Trophoblast cell (in vitro differentiated cells and primary cell): ENCODE measurements at regions not wholly inside any gene's neighbourhood (a gene's known extent, or its start where the extent isn't known, plus 50 kb on each side); places are given as distances from the start of the nearest gene placed in this dataset.

ENCODE experiments used
- DNase-seq, 2 donors: peaks; one replicate each; pipeline ENCODE4 v3.0.0-alpha.2; 2016
- H2AFZ ChIP-seq: 2 replicates; pipeline ENCODE4 v1.6.1; 2013; ENCODE audit warnings: low read length, moderate library complexity, mild to moderate bottlenecking; ENCODE audit not compliant: insufficient read depth, poor library complexity
- H2AK5ac ChIP-seq: 2 replicates; pipeline ENCODE4 v1.6.1; 2013; ENCODE audit warnings: mild to moderate bottlenecking, low read length
- H2BK120ac ChIP-seq: 2 replicates; pipeline ENCODE4 v1.6.1; 2013; ENCODE audit warnings: low read length, mild to moderate bottlenecking, moderate library complexity; ENCODE audit not compliant: insufficient read depth, poor library complexity
- H2BK12ac ChIP-seq: 2 replicates; pipeline ENCODE4 v1.6.1; 2013; ENCODE audit warnings: mild to moderate bottlenecking, low read length, moderate library complexity
- H2BK5ac ChIP-seq: 2 replicates; pipeline ENCODE4 v1.6.1; 2013; ENCODE audit warnings: low read length, low read depth, moderate library complexity, mild to moderate bottlenecking; ENCODE audit not compliant: poor library complexity
- H3K14ac ChIP-seq: 2 replicates; pipeline ENCODE4 v1.6.1; 2013; ENCODE audit warnings: mild to moderate bottlenecking, low read length
- H3K18ac ChIP-seq: 2 replicates; pipeline ENCODE4 v1.6.1; 2013; ENCODE audit warnings: mild to moderate bottlenecking, low read length
- H3K23ac ChIP-seq: 2 replicates; pipeline ENCODE4 v1.6.1; 2013; ENCODE audit warnings: low read length
- H3K27ac ChIP-seq: 2 replicates; pipeline ENCODE4 v1.5.1; 2013; ENCODE audit warnings: low read depth, mild to moderate bottlenecking, inconsistent platforms, low read length, moderate library complexity
- H3K27me3 ChIP-seq: 2 replicates; pipeline ENCODE4 v1.6.1; 2013; ENCODE audit warnings: inconsistent platforms, mild to moderate bottlenecking, low read length, moderate library complexity; ENCODE audit not compliant: insufficient read depth
- H3K36me3 ChIP-seq, 2 experiments: 1 replicate in 1 of 2; 2 replicates in 1 of 2; pipeline ENCODE4 v1.6.1; 2013; ENCODE audit warnings: low read length in 2 of 2, mild to moderate bottlenecking in 2 of 2, moderate library complexity in 1 of 2; ENCODE audit not compliant: insufficient read depth in 2 of 2, control insufficient read depth in 1 of 2
- H3K4ac ChIP-seq: 2 replicates; pipeline ENCODE4 v1.6.1; 2013; ENCODE audit warnings: low read depth, mild to moderate bottlenecking, low read length, moderate library complexity
- H3K4me1 ChIP-seq, 2 experiments: 1 replicate in 1 of 2; 2 replicates in 1 of 2; pipeline ENCODE4 v1.6.1; 2013; ENCODE audit warnings: low read length in 2 of 2, mild to moderate bottlenecking in 2 of 2, moderate library complexity in 1 of 2; ENCODE audit not compliant: insufficient read depth in 2 of 2, control insufficient read depth in 1 of 2
- H3K4me2 ChIP-seq: 2 replicates; pipeline ENCODE4 v1.6.1; 2013; ENCODE audit warnings: inconsistent platforms, mild to moderate bottlenecking, low read length, moderate library complexity
- H3K4me3 ChIP-seq: 2 replicates; pipeline ENCODE4 v1.5.1; 2013; ENCODE audit warnings: mild to moderate bottlenecking, low read depth, low read length, inconsistent platforms
- H3K79me1 ChIP-seq: one replicate; pipeline ENCODE4 v1.6.1; 2013; ENCODE audit warnings: low read length
- H3K79me2 ChIP-seq: 2 replicates; pipeline ENCODE4 v1.6.1; 2013; ENCODE audit warnings: low read length, mild to moderate bottlenecking; ENCODE audit not compliant: control insufficient read depth, insufficient read depth, poor library complexity
- H3K9ac ChIP-seq: 2 replicates; pipeline ENCODE4 v1.6.1; 2013; ENCODE audit warnings: mild to moderate bottlenecking, low read length
- H3K9me3 ChIP-seq: 2 replicates; pipeline ENCODE4 v1.6.1; 2013; ENCODE audit warnings: low read depth, mild to moderate bottlenecking, control low read depth, inconsistent platforms, low read length; ENCODE audit not compliant: insufficient read depth
- H4K12ac ChIP-seq: 2 replicates; pipeline ENCODE4 v1.6.1; 2013; ENCODE audit warnings: low read depth, mild to moderate bottlenecking, low read length, moderate library complexity
- H4K8ac ChIP-seq: 2 replicates; pipeline ENCODE4 v1.6.1; 2013; ENCODE audit warnings: low read depth, mild to moderate bottlenecking, low read length, moderate library complexity
- H4K91ac ChIP-seq: one replicate; pipeline ENCODE4 v1.6.1; 2013; ENCODE audit warnings: low read depth, mild to moderate bottlenecking, low read length, moderate library complexity
- WGBS: extraction: QIAGEN DNeasy Blood & Tissue Kit; methylation state at CpG from one replicate; pipeline ENCODE4 v1.1.7; 2013; ENCODE audit warnings: missing lambda C conversion rate; ENCODE audit not compliant: insufficient read length, insufficient coverage; ENCODE audit errors: extremely low coverage; 5-methylcytosine and 5-hydroxymethylcytosine counted together

DNA sequence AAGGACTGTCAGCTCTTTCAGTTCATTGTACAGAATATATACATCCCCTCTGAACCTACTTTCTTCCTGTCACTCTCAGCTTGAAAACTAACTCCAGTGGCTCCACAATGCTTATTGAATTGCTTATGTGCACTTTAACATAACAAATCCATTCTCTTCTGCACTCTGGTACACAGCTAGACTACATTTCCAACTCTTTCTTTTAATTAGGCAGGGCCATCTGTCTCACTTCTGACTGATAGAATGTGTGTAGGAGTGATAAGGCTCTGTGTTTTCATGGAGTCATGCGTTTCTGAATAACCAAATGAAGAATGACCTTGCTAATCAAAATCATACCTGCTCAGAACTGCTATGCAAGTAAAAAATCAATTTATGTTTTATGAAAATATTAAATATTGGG lies 278.5 kb upstream of the CCDC179 start:
- H4K91ac ChIP-seq, result no peak overlapping the region
- H3K9ac ChIP-seq, result no peak overlapping the region
- no peaks in the 10 kb centered on the region for H3K79me1 ChIP-seq
- WGBS, result no CpG with 5 or more reads among the region's 1 CpG
- H3K4ac ChIP-seq, result no peak overlapping the region
- H4K8ac ChIP-seq, result no peak overlapping the region
- H4K12ac ChIP-seq, result no peak overlapping the region
- H3K14ac ChIP-seq, result no peak overlapping the region
- no peak overlapping the region for H2AK5ac ChIP-seq
- no peak overlapping the region for H3K4me2 ChIP-seq
- H3K79me2 ChIP-seq, result no peaks in the 10 kb centered on the region
- H3K27ac ChIP-seq, result no peak overlapping the region
- no peak overlapping the region for H3K18ac ChIP-seq
- no peaks in the 10 kb centered on the region for H3K27me3 ChIP-seq
- no peak overlapping the region for H2BK12ac ChIP-seq
- H2AFZ ChIP-seq, result no peak overlapping the region
- no peak overlapping the region for H2BK120ac ChIP-seq
- no peak overlapping the region for H2BK5ac ChIP-seq
- H3K36me3 ChIP-seq, result no peaks in the 10 kb centered on the region
- peaks cover 4% of the 10 kb centered on the region for H3K9me3 ChIP-seq
- H3K23ac ChIP-seq, result no peak overlapping the region
- H3K4me3 ChIP-seq, result no peak overlapping the region
- H3K4me1 ChIP-seq, result no peaks in the 10 kb centered on the region
- no peak for DNase-seq

DNA sequence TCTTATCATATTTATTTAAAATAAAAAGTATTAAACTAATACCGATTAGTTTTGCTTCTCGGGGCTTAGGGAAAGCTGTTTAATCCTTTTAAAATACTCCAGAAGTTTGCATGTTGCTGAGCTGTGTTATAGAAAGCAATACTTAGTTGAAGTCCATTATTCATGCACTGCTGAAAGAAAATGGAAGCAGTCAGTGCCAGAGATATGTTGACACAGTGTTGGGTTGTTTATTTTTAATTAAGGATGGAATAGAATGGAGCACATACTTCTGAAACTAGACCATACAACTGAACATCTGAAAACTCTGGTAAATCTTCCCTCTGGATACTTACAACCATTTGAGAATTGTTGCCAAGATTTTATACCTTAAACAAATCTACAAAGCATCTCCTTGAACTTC lies 282.7 kb upstream of the CCDC179 start:
- no peak overlapping the region for H2AK5ac ChIP-seq
- no peaks in the 10 kb centered on the region for H3K4me1 ChIP-seq
- no peaks in the 10 kb centered on the region for H3K79me1 ChIP-seq
- no peak overlapping the region for H2BK5ac ChIP-seq
- no peak overlapping the region for H2BK120ac ChIP-seq
- no peak overlapping the region for H3K18ac ChIP-seq
- no peak overlapping the region for H3K4me2 ChIP-seq
- no peaks in the 10 kb centered on the region for H3K27me3 ChIP-seq
- H4K91ac ChIP-seq, result no peak overlapping the region
- no peak overlapping the region for H3K14ac ChIP-seq
- no peak overlapping the region for H2BK12ac ChIP-seq
- H3K79me2 ChIP-seq, result no peaks in the 10 kb centered on the region
- H3K9ac ChIP-seq, result no peak overlapping the region
- H3K4ac ChIP-seq, result no peak overlapping the region
- no peak overlapping the region for H4K12ac ChIP-seq
- H3K9me3 ChIP-seq, result no peaks in the 10 kb centered on the region
- WGBS, result no CpG with 5 or more reads among the region's 2 CpGs
- H3K23ac ChIP-seq, result no peak overlapping the region
- no peak overlapping the region for H4K8ac ChIP-seq
- H3K36me3 ChIP-seq, result no peaks in the 10 kb centered on the region
- no peak for DNase-seq
- H3K4me3 ChIP-seq, result no peak overlapping the region
- H2AFZ ChIP-seq, result no peak overlapping the region
- H3K27ac ChIP-seq, result no peak overlapping the region

DNA sequence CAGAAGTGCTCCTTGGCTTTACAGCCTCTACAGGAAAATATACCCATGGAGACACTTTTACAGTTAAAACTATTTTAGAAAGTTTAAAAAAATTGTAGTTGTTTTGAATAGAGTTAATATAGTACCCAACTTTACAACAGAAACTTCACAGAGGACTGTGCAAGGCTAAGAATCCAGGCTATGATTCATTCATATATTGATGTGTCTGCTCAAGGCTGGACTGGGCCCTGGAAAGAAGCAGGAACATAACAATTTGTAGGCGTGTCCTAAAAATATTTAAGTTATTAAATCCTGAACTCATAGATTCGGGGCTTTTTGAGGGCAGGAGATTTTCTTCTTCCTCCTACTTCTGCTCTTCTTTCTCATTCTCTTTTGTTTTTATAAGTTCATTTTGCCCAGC lies 291.5 kb upstream of the CCDC179 start:
- Histone ChIP-seq H3K9me3 (no peaks in the 10 kb centered on the region), H2BK5ac (no peak overlapping the region), H4K91ac (no peak overlapping the region), H2AFZ (no peak overlapping the region), H3K79me1 (no peaks in the 10 kb centered on the region), H4K8ac (no peak overlapping the region), H3K36me3 (no peaks in the 10 kb centered on the region), H3K79me2 (no peaks in the 10 kb centered on the region), H3K14ac (no peak overlapping the region), H2BK120ac (no peak overlapping the region), H3K4me3 (no peak overlapping the region), H2BK12ac (no peak overlapping the region), H3K23ac (no peak overlapping the region), H3K9ac (no peak overlapping the region), H3K4me1 (no peaks in the 10 kb centered on the region), H3K4me2 (no peak overlapping the region), H3K18ac (no peak overlapping the region), H3K27ac (no peak overlapping the region), H3K27me3 (no peaks in the 10 kb centered on the region), H2AK5ac (no peak overlapping the region), H3K4ac (no peak overlapping the region), H4K12ac (no peak overlapping the region)
- no CpG with 5 or more reads among the region's 2 CpGs for WGBS
- no peak for DNase-seq

DNA sequence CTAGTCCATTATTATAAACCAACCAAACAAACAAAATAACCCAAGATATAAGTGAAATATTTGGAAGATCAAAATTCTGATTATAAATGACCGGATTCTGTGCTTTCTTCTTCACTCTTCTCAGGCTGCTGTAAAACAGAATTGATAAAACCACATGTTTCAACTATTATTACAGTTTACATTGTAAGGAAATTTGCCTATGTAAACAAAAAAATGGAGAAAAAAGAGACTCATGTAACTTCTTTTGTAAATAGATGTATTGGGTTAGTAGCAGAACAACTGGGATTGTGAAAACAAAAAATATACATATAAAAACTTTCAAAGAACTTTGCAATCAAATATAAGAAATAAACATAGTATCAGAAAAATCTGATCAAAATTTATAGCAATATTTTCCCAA lies 295.2 kb upstream of the CCDC179 start:
- no CpG with 5 or more reads among the region's 1 CpG for WGBS
- H2BK5ac ChIP-seq, result no peak overlapping the region

More for the DNA sequence above, 295.2 kb upstream of the CCDC179 start:
- Histone ChIP-seq H3K79me2 (no peaks in the 10 kb centered on the region), H3K9me3 (no peaks in the 10 kb centered on the region), H3K4me2 (no peak overlapping the region), H2BK12ac (no peak overlapping the region), H4K12ac (no peak overlapping the region), H4K91ac (no peak overlapping the region), H3K4ac (no peak overlapping the region), H2AFZ (no peak overlapping the region), H3K79me1 (no peaks in the 10 kb centered on the region), H3K18ac (no peak overlapping the region), H4K8ac (no peak overlapping the region), H3K27ac (no peak overlapping the region), H3K36me3 (no peaks in the 10 kb centered on the region), H2BK120ac (no peak overlapping the region), H3K14ac (no peak overlapping the region), H3K23ac (no peak overlapping the region), H2AK5ac (no peak overlapping the region), H3K9ac (no peak overlapping the region), H3K4me1 (no peaks in the 10 kb centered on the region), H3K4me3 (no peak overlapping the region), H3K27me3 (no peaks in the 10 kb centered on the region)
- no peak for DNase-seq
